ENCODE measurements at regions not wholly inside any gene's neighbourhood (a gene's known extent, or its start where the extent isn't known, plus 50 kb on each side); places are given as distances from the start of the nearest gene placed in this dataset.

- no peak for DNase-seq
Observed at GRCh38 chr22:26975865-26976264, 318.5 kb downstream of the MIAT start.

- no peak for DNase-seq
Observed at GRCh38 chr22:26977741-26978376, 320.5 kb downstream of the MIAT start.

- DNase-seq, result no peak
Observed at GRCh38 chr22:26979294-26979693, 321.9 kb downstream of the MIAT start.

- no peak for DNase-seq
Observed at GRCh38 chr22:26981111-26981510, 323.7 kb downstream of the MIAT start.

- DNase-seq, result no peak
Observed at GRCh38 chr22:26981541-26981940, 324.2 kb downstream of the MIAT start.

- DNase-seq, result no peak
Observed at GRCh38 chr22:26983311-26983710, 325.9 kb downstream of the MIAT start.

GRCh38 chr22:26985206-26985605 lies 327.8 kb downstream of the MIAT start:
- no peak for DNase-seq

- DNase-seq, result no peak
Observed at GRCh38 chr22:26985931-26986782, 328.8 kb downstream of the MIAT start.

- DNase-seq, result no peak
Observed at GRCh38 chr22:26986884-26987283, 329.5 kb downstream of the MIAT start.

GRCh38 chr22:26990503-26991189 lies 333.3 kb downstream of the MIAT start:
- DNase-seq, result no peak

GRCh38 chr22:26992556-26992955 lies 335.2 kb downstream of the MIAT start:
- no peak for DNase-seq

GRCh38 chr22:26993886-26994285 lies 336.5 kb downstream of the MIAT start:
- no peak for DNase-seq

GRCh38 chr22:26994801-26995200 lies 337.4 kb downstream of the MIAT start:
- no peak for DNase-seq

GRCh38 chr22:26995235-26995634 lies 337.8 kb downstream of the MIAT start:
- DNase-seq, result no peak

- no peak for DNase-seq
Observed at GRCh38 chr22:26996154-26996553, 338.8 kb downstream of the MIAT start.

GRCh38 chr22:26998129-26998528 lies 340.7 kb downstream of the MIAT start:
- DNase-seq, result no peak

GRCh38 chr22:26998716-26999115 lies 341.3 kb downstream of the MIAT start:
- DNase-seq, result no peak

- no peak for DNase-seq
Observed at GRCh38 chr22:27003297-27003696, 345.9 kb downstream of the MIAT start.

- no peak for DNase-seq
Observed at GRCh38 chr22:27004434-27004833, 347.0 kb downstream of the MIAT start.

GRCh38 chr22:27008454-27008853 lies 351.1 kb downstream of the MIAT start:
- DNase-seq, result no peak

- DNase-seq, result no peak
Observed at GRCh38 chr22:27011133-27011532, 353.7 kb downstream of the MIAT start.

- DNase-seq, result no peak
Observed at GRCh38 chr22:27011717-27012116, 354.3 kb downstream of the MIAT start.

- DNase-seq, result no peak
Observed at GRCh38 chr22:27019827-27020226, 362.4 kb downstream of the MIAT start.
